ENCODE measurements at regions not wholly inside any gene's neighbourhood (a gene's known extent, or its start where the extent isn't known, plus 50 kb on each side); places are given as distances from the start of the nearest gene placed in this dataset.

DNA sequence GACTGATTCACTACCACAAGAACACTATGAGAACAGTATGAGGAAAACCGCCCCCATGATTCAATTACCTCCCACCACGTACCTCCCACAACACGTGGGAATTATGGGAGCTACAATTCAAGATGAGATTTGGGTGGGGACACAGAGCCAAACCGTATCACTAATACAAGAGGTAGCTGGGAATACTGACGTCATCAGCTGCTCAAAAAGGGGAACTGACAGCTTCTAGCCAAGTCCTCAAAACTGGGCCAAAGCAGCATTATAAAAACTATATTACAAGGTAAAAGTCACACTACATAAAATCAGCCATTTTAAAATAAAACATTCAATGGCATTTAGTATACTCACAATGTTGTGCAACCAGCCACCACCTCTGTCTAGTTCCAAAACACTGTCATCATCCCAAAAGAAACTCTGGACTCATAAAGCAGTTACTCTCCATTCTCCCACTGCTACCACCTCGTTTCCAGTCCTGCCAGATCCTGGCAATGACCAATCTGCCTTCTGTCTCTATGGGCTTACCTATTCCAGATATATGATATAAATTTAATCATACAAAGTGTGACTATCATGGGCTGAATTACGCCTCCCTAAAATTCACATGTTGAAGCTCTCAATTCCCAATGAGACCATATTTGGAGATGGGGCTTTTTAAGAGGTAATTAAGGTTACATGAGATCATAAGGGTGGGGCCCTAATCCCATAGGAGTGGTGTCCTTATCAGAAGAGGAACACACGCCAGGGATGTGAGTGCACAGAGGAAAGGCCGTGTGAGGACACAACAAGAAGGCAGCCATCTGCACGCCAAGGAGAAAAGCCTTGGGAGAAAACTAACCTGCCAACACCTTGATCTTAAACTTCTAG, 192.1 kb downstream of the SETD4 start:
- Mint-ChIP-seq H3K36me3 (ENCODE audit: insufficient read depth in 1 of 3, low read depth in 3 of 3) (0 out of 7 replicates have a peak, but pooled peaks cover 0 to 3% (median 0%) of the 10 kb centered on the region in 3 experiments), H3K4me3 (no peak overlapping the region), H3K4me1 (no peaks in the 10 kb centered on the region), H3K27me3 (ENCODE audit: low read depth) (peaks cover 3% of the 10 kb centered on the region), H3K9me3 (peaks cover 2 to 4% of the 10 kb centered on the region in 2 experiments; a peak in 3 of 5 replicates), H3K27ac (no peak overlapping the region)
- H4K91ac ChIP-seq (ENCODE audit: insufficient read length, low read depth, low read length), result no peak overlapping the region
- no peak overlapping the region for H4K8ac ChIP-seq (replicated peaks; ENCODE audit: insufficient read length, low read depth, low read length)
- no peak for DNase-seq
- H2BK15ac ChIP-seq (ENCODE audit: low read depth, low read length), result no peak overlapping the region
- H3K23ac ChIP-seq (ENCODE audit: insufficient read length, low read depth, low read length), result no peak overlapping the region
- WGBS (ENCODE audit: extremely low coverage, insufficient read length, low lambda C conversion rate), result no CpG with 5 or more reads among the region's 10 CpGs
- H3K79me2 ChIP-seq (ENCODE audit: insufficient read depth, low read length), result no peaks in the 10 kb centered on the region
- no peak overlapping the region for H2BK5ac ChIP-seq (ENCODE audit: insufficient read length, low read length)
- H2BK12ac ChIP-seq (ENCODE audit: insufficient read length, low read depth, low read length), result no peak overlapping the region
- H3T11ph ChIP-seq (ENCODE audit: low read length), result no peak overlapping the region
- no peaks in the 10 kb centered on the region for H4K20me1 ChIP-seq (ENCODE audit: control insufficient read depth, insufficient read depth, insufficient read length)
- H3K4me1 ChIP-seq (ENCODE audit: insufficient read depth, low read length), result no peaks in the 10 kb centered on the region
- TF ChIP-seq, protein P1, sequence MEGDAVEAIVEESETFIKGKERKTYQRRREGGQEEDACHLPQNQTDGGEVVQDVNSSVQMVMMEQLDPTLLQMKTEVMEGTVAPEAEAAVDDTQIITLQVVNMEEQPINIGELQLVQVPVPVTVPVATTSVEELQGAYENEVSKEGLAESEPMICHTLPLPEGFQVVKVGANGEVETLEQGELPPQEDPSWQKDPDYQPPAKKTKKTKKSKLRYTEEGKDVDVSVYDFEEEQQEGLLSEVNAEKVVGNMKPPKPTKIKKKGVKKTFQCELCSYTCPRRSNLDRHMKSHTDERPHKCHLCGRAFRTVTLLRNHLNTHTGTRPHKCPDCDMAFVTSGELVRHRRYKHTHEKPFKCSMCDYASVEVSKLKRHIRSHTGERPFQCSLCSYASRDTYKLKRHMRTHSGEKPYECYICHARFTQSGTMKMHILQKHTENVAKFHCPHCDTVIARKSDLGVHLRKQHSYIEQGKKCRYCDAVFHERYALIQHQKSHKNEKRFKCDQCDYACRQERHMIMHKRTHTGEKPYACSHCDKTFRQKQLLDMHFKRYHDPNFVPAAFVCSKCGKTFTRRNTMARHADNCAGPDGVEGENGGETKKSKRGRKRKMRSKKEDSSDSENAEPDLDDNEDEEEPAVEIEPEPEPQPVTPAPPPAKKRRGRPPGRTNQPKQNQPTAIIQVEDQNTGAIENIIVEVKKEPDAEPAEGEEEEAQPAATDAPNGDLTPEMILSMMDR (conservative IDR thresholded peaks at IDR 0.05), result no peak
- H3K23me2 ChIP-seq (ENCODE audit: insufficient read length, low read depth, low read length, poor library complexity, severe bottlenecking), result no peaks in the 10 kb centered on the region
- H3K9ac ChIP-seq (ENCODE audit: extremely low read depth, insufficient read length, low read length), result no peak overlapping the region
- no peak overlapping the region for H4K5ac ChIP-seq (ENCODE audit: insufficient read length, low read depth, low read length)
- no peak overlapping the region for H3K56ac ChIP-seq (ENCODE audit: insufficient read length, low read depth, low read length)
- no peak overlapping the region for H3K27ac ChIP-seq (ENCODE audit: insufficient read length, low read depth, low read length)
- H3K79me1 ChIP-seq (ENCODE audit: insufficient read depth, low read depth, low read length, poor library complexity, severe bottlenecking), result no peaks in the 10 kb centered on the region
- no peak overlapping the region for H2BK120ac ChIP-seq (ENCODE audit: low read depth, low read length, poor library complexity, severe bottlenecking)
- no peak overlapping the region for H2AK5ac ChIP-seq (ENCODE audit: insufficient read length, low read length)
- H3K9me3 ChIP-seq (ENCODE audit: control insufficient read depth, low read depth, low read length), result no peaks in the 10 kb centered on the region
- H2AFZ ChIP-seq (ENCODE audit: low read length), result no peak overlapping the region
- H3K27me3 ChIP-seq (ENCODE audit: insufficient read depth, low read length), result no peaks in the 10 kb centered on the region
- H2BK20ac ChIP-seq (ENCODE audit: low read depth, low read length, poor library complexity, severe bottlenecking), result no peak overlapping the region
- H3K14ac ChIP-seq (ENCODE audit: insufficient read depth, low read length), result no peak overlapping the region
- no peak overlapping the region for H3K18ac ChIP-seq (ENCODE audit: insufficient read length, low read depth, low read length)
- H3K4me2 ChIP-seq (ENCODE audit: insufficient read depth, insufficient read length, low read length), result no peak overlapping the region
- H3K4ac ChIP-seq (ENCODE audit: low read depth, low read length), result no peak overlapping the region

All from H9 (cell line).